B cell (primary cell): ENCODE measurements at regions not wholly inside any gene's neighbourhood (a gene's known extent, or its start where the extent isn't known, plus 50 kb on each side); places are given as distances from the start of the nearest gene placed in this dataset.

Experiments
- EZH2 ChIP-seq: IDR thresholded peaks from 2 replicates; pipeline ENCODE4 v1.6.1; 2012; ENCODE audit warnings: borderline replicate concordance, low read depth, mild to moderate bottlenecking, moderate library complexity, low read length; ENCODE audit not compliant: insufficient read depth, poor library complexity, severe bottlenecking
- TF ChIP-seq, protein P1 (sequence below): fragments of 200-600 bp; IDR thresholded peaks from one replicate; pipeline ENCODE4 v1.8.0; 2022; ENCODE audit warnings: antibody characterized with exemption, mild to moderate bottlenecking

- TF ChIP-seq, protein P1, sequence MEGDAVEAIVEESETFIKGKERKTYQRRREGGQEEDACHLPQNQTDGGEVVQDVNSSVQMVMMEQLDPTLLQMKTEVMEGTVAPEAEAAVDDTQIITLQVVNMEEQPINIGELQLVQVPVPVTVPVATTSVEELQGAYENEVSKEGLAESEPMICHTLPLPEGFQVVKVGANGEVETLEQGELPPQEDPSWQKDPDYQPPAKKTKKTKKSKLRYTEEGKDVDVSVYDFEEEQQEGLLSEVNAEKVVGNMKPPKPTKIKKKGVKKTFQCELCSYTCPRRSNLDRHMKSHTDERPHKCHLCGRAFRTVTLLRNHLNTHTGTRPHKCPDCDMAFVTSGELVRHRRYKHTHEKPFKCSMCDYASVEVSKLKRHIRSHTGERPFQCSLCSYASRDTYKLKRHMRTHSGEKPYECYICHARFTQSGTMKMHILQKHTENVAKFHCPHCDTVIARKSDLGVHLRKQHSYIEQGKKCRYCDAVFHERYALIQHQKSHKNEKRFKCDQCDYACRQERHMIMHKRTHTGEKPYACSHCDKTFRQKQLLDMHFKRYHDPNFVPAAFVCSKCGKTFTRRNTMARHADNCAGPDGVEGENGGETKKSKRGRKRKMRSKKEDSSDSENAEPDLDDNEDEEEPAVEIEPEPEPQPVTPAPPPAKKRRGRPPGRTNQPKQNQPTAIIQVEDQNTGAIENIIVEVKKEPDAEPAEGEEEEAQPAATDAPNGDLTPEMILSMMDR: no peak
- no peak for TF ChIP-seq EZH2
These were observed 821.0 kb upstream of the GRAMD2B start for GRCh38 chr5:125602184-125602583.
